ENCODE measurements at regions not wholly inside any gene's neighbourhood (a gene's known extent, or its start where the extent isn't known, plus 50 kb on each side); places are given as distances from the start of the nearest gene placed in this dataset.

GRCh38 chr9:86644675-86645034, 290.4 kb upstream of the TUT7 start:
- Histone ChIP-seq H3K4me3 (ENCODE audit: low read depth, low read length, poor library complexity, severe bottlenecking) (no peak overlapping the region), H3K79me2 (ENCODE audit: insufficient read depth, low read length) (no peaks in the 10 kb centered on the region), H2AFZ (ENCODE audit: low read length) (no peak overlapping the region), H3K36me3 (ENCODE audit: insufficient read depth, low read length) (no peaks in the 10 kb centered on the region), H4K20me1 (ENCODE audit: insufficient read depth, low read length) (no peaks in the 10 kb centered on the region), H3K9ac (ENCODE audit: low read length) (no peak overlapping the region), H3K27ac (ENCODE audit: low read depth, low read length, poor library complexity, severe bottlenecking) (no peak overlapping the region), H3K9me3 (ENCODE audit: low read length) (no peaks in the 10 kb centered on the region), H3K4me1 (ENCODE audit: insufficient read depth, low read length, severe bottlenecking) (no peaks in the 10 kb centered on the region), H3F3A (ENCODE audit: insufficient read depth, low read length) (no peaks in the 10 kb centered on the region), H3K9me2 (ENCODE audit: low read depth, low read length) (no peaks in the 10 kb centered on the region), H3K27me3 (ENCODE audit: insufficient read depth, low read length) (no peaks in the 10 kb centered on the region), H3K4me2 (ENCODE audit: low read length) (no peak overlapping the region)
- TF ChIP-seq CTCF (IDR thresholded peaks at IDR 0.05; ENCODE audit: low read length): no peak
- TF ChIP-seq EZH2 (IDR thresholded peaks at IDR 0.05; ENCODE audit: borderline replicate concordance, low read length): no peak

DNA sequence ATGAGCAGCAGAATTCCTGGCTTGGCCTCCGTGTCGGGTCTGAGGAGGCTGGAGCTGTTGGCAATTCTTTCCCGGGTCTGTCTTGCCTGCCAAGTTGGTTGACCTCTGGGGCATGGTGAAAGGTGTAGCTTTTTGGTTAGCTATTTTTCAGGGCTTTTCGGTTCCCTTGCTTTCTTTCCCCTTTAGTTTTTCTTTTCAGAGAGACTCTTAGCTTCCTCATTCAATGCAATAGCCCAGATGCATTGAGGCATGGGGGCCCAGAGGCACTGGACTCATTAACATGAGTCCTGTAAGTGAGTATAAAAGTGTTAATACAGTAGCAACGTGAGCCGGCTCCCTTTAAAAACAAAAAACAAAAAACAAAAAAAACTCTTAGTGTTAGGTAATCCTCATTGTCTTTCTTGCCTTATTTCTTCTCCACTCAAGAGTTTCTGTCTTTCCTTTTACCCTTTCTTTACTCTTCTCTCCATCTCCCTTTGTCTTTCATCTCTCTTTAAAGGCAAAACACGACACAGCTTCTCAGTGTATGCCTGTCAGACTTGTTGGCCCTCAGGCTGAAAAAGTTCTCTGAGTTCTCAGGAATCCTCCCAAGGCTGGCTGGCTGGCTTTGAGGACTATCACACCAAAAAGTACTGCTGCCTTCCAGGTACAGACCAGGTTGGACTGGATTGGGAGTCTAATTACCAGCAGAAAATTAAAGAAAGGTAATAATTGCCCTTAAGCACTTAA, 289.9 kb upstream of the TUT7 start:
- Histone ChIP-seq H3K36me3 (ENCODE audit: insufficient read depth, low read length) (no peaks in the 10 kb centered on the region), H3K9ac (ENCODE audit: low read length) (no peak overlapping the region), H3K9me2 (ENCODE audit: low read depth, low read length) (no peaks in the 10 kb centered on the region), H2AFZ (ENCODE audit: low read length) (no peak overlapping the region), H3K4me3 (ENCODE audit: low read depth, low read length, poor library complexity, severe bottlenecking) (no peak overlapping the region), H3K4me2 (ENCODE audit: low read length) (no peak overlapping the region), H3K4me1 (ENCODE audit: insufficient read depth, low read length, severe bottlenecking) (no peaks in the 10 kb centered on the region), H3F3A (ENCODE audit: insufficient read depth, low read length) (no peaks in the 10 kb centered on the region), H3K27me3 (ENCODE audit: insufficient read depth, low read length) (no peaks in the 10 kb centered on the region), H3K27ac (ENCODE audit: low read depth, low read length, poor library complexity, severe bottlenecking) (no peak overlapping the region), H3K79me2 (ENCODE audit: insufficient read depth, low read length) (no peaks in the 10 kb centered on the region), H4K20me1 (ENCODE audit: insufficient read depth, low read length) (no peaks in the 10 kb centered on the region), H3K9me3 (ENCODE audit: low read length) (no peaks in the 10 kb centered on the region)
- TF ChIP-seq EZH2 (IDR thresholded peaks at IDR 0.05; ENCODE audit: borderline replicate concordance, low read length) (no peak), CTCF (IDR thresholded peaks at IDR 0.05; ENCODE audit: low read length) (no peak)

DNA sequence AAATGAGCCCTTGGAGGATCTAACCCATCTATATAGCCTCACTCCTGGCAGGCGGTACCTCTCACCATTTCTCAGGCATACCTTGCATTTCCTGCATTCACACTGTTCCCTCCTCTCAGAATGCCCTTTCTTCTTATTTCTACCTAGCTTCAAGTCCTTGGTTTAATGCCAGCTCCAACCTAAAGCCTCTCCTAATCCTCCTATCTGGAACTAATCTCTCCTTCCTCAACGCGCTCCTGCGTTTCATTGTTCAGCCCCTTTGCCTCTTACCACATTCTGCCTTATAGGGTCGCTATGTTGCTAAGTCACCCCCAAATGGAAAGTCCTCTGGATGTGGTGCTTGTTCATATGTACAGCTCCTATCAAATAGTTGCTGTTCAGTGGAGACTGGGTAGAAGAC, 288.5 kb upstream of the TUT7 start:
- Histone ChIP-seq H3K4me1 (ENCODE audit: insufficient read depth, low read length, severe bottlenecking) (no peaks in the 10 kb centered on the region), H3F3A (ENCODE audit: insufficient read depth, low read length) (no peaks in the 10 kb centered on the region), H2AFZ (ENCODE audit: low read length) (no peak overlapping the region), H3K27me3 (ENCODE audit: insufficient read depth, low read length) (no peaks in the 10 kb centered on the region), H3K36me3 (ENCODE audit: insufficient read depth, low read length) (no peaks in the 10 kb centered on the region), H4K20me1 (ENCODE audit: insufficient read depth, low read length) (no peaks in the 10 kb centered on the region), H3K4me3 (ENCODE audit: low read depth, low read length, poor library complexity, severe bottlenecking) (no peak overlapping the region), H3K79me2 (ENCODE audit: insufficient read depth, low read length) (no peaks in the 10 kb centered on the region), H3K27ac (ENCODE audit: low read depth, low read length, poor library complexity, severe bottlenecking) (no peak overlapping the region), H3K4me2 (ENCODE audit: low read length) (no peak overlapping the region), H3K9me2 (ENCODE audit: low read depth, low read length) (no peaks in the 10 kb centered on the region), H3K9ac (ENCODE audit: low read length) (no peak overlapping the region), H3K9me3 (ENCODE audit: low read length) (no peaks in the 10 kb centered on the region)
- no peak for TF ChIP-seq CTCF (IDR thresholded peaks at IDR 0.05; ENCODE audit: low read length)
- no peak for TF ChIP-seq EZH2 (IDR thresholded peaks at IDR 0.05; ENCODE audit: borderline replicate concordance, low read length)

Data from OCI-LY1 (cell line).